ENCODE measurements at regions not wholly inside any gene's neighbourhood (a gene's known extent, or its start where the extent isn't known, plus 50 kb on each side); places are given as distances from the start of the nearest gene placed in this dataset.
"Not testable (repeated sequence)": the region's sequence is repeated elsewhere in the genome, so short reads cannot be mapped to it uniquely, and the experiment has no call there.

GRCh38 chr12:131409211-131409610 lies 301.7 kb upstream of the SFSWAP start:
- no peaks in the 10 kb centered on the region for H3K36me3 ChIP-seq
- H3K27me3 ChIP-seq, result no peaks in the 10 kb centered on the region
- peaks cover 8% of the 10 kb centered on the region for H3K4me1 ChIP-seq
- H3K4me3 ChIP-seq (ENCODE audit: low read depth, low read length), result no peak overlapping the region
- TF ChIP-seq CTCF (IDR thresholded peaks at IDR 0.05; ENCODE audit: low read depth, low read length), result no peak
- no peaks in the 10 kb centered on the region for H3K9me3 ChIP-seq
- no peak for DNase-seq

- not testable (repeated sequence) for H3K27me3 ChIP-seq; H3K9me3 ChIP-seq; H3K36me3 ChIP-seq; H3K4me1 ChIP-seq; DNase-seq; H3K4me3 ChIP-seq (ENCODE audit: low read depth, low read length)
Observed at GRCh38 chr12:131411827-131412226, 299.1 kb upstream of the SFSWAP start.

- Histone ChIP-seq H3K36me3 (no peaks in the 10 kb centered on the region), H3K9me3 (no peaks in the 10 kb centered on the region), H3K27me3 (no peaks in the 10 kb centered on the region), H3K4me1 (peaks cover under 1% of the 10 kb centered on the region), H3K4me3 (ENCODE audit: low read depth, low read length) (no peak overlapping the region)
- TF ChIP-seq CTCF (IDR thresholded peaks at IDR 0.05; ENCODE audit: low read depth, low read length), result no peak
- DNase-seq, result no peak
Observed at GRCh38 chr12:131413006-131413405, 297.9 kb upstream of the SFSWAP start.

- Histone ChIP-seq H3K9me3 (no peaks in the 10 kb centered on the region), H3K27me3 (no peaks in the 10 kb centered on the region), H3K4me1 (no peaks in the 10 kb centered on the region; the same call in 1 of the 2 replicates), H3K4me3 (ENCODE audit: low read depth, low read length) (no peak overlapping the region), H3K36me3 (no peaks in the 10 kb centered on the region)
- no peak for DNase-seq
- TF ChIP-seq CTCF (IDR thresholded peaks at IDR 0.05; ENCODE audit: low read depth, low read length), result no peak
Observed at GRCh38 chr12:131413471-131413870, 297.4 kb upstream of the SFSWAP start.

- H3K27me3 ChIP-seq; H3K36me3 ChIP-seq; H3K4me3 ChIP-seq (ENCODE audit: low read depth, low read length); H3K4me1 ChIP-seq; H3K9me3 ChIP-seq; DNase-seq: not testable (repeated sequence)
Observed at GRCh38 chr12:131414155-131414922, 296.6 kb upstream of the SFSWAP start.

GRCh38 chr12:131415781-131416180 lies 295.1 kb upstream of the SFSWAP start:
- Histone ChIP-seq H3K4me3 (ENCODE audit: low read depth, low read length) (no peak overlapping the region), H3K9me3 (no peaks in the 10 kb centered on the region), H3K27me3 (no peaks in the 10 kb centered on the region), H3K36me3 (no peaks in the 10 kb centered on the region), H3K4me1 (no peaks in the 10 kb centered on the region; the same call in 1 of the 2 replicates)
- no peak for TF ChIP-seq CTCF (IDR thresholded peaks at IDR 0.05; ENCODE audit: low read depth, low read length)
- peak; percentile 71 for DNase-seq

GRCh38 chr12:131418121-131418520 lies 292.8 kb upstream of the SFSWAP start:
- no peaks in the 10 kb centered on the region for H3K9me3 ChIP-seq
- H3K27me3 ChIP-seq, result no peaks in the 10 kb centered on the region
- TF ChIP-seq CTCF (IDR thresholded peaks at IDR 0.05; ENCODE audit: low read depth, low read length), result no peak
- no peaks in the 10 kb centered on the region for H3K36me3 ChIP-seq
- no peak for DNase-seq
- H3K4me3 ChIP-seq (ENCODE audit: low read depth, low read length), result no peak overlapping the region
- no peaks in the 10 kb centered on the region; the same call in 1 of the 2 replicates for H3K4me1 ChIP-seq

Measured in BE2C (cell line).